ENCODE measurements at regions not wholly inside any gene's neighbourhood (a gene's known extent, or its start where the extent isn't known, plus 50 kb on each side); places are given as distances from the start of the nearest gene placed in this dataset.

- DNase-seq = no peak
Measured at GRCh38 chr10:35921866-35922350, 279.8 kb upstream of the FZD8 start.

GRCh38 chr10:35916791-35917190 lies 274.7 kb upstream of the FZD8 start:
- no peak for DNase-seq

GRCh38 chr10:35913628-35914027 lies 271.5 kb upstream of the FZD8 start:
- DNase-seq = peak; percentile 76

- DNase-seq = peak; percentile 40
Measured at GRCh38 chr10:35912615-35913569, 270.8 kb upstream of the FZD8 start.

- no peak for DNase-seq
Measured at GRCh38 chr10:35911954-35912353, 269.9 kb upstream of the FZD8 start.

GRCh38 chr10:35911233-35911632 lies 269.1 kb upstream of the FZD8 start:
- DNase-seq = no peak

GRCh38 chr10:35910234-35910633 lies 268.1 kb upstream of the FZD8 start:
- peak; percentile 77 for DNase-seq

GRCh38 chr10:35909121-35909720 lies 267.1 kb upstream of the FZD8 start:
- DNase-seq = no peak

GRCh38 chr10:35908451-35908850 lies 266.4 kb upstream of the FZD8 start:
- peak; percentile 27 for DNase-seq

- no peak for DNase-seq
Measured at GRCh38 chr10:35907548-35907947, 265.5 kb upstream of the FZD8 start.

GRCh38 chr10:35906155-35906554 lies 264.1 kb upstream of the FZD8 start:
- no peak for DNase-seq

GRCh38 chr10:35903021-35903420 lies 260.9 kb upstream of the FZD8 start:
- no peak for DNase-seq

GRCh38 chr10:35898716-35899440 lies 256.8 kb upstream of the FZD8 start:
- no peak for DNase-seq

- DNase-seq = peak; percentile 86
Measured at GRCh38 chr10:35896001-35896400, 253.9 kb upstream of the FZD8 start.

- DNase-seq = peak; percentile 58
Measured at GRCh38 chr10:35895331-35895730, 253.2 kb upstream of the FZD8 start.

- DNase-seq = no peak
Measured at GRCh38 chr10:35892526-35892925, 250.4 kb upstream of the FZD8 start.

- no peak for DNase-seq
Measured at GRCh38 chr10:35890676-35891495, 248.8 kb upstream of the FZD8 start.

GRCh38 chr10:35889971-35890675 lies 248.0 kb upstream of the FZD8 start:
- no peak for DNase-seq

- no peak for DNase-seq
Measured at GRCh38 chr10:35889226-35889625, 247.1 kb upstream of the FZD8 start.

GRCh38 chr10:35888400-35888799 lies 246.3 kb upstream of the FZD8 start:
- no peak for DNase-seq

- no peak for DNase-seq
Measured at GRCh38 chr10:35887685-35888084, 245.6 kb upstream of the FZD8 start.

- DNase-seq = no peak
Measured at GRCh38 chr10:35885076-35885475, 243.0 kb upstream of the FZD8 start.

All from fibroblast of skin of back (primary cell).